ENCODE measurements at regions not wholly inside any gene's neighbourhood (a gene's known extent, or its start where the extent isn't known, plus 50 kb on each side); places are given as distances from the start of the nearest gene placed in this dataset.

GRCh38 chr5:148951612-148952011, 111.2 kb downstream of the SH3TC2 start:
- no peak for DNase-seq

- no peak for DNase-seq
These were observed 110.6 kb downstream of the SH3TC2 start for GRCh38 chr5:148952097-148952867.

GRCh38 chr5:148953711-148954110, 109.2 kb downstream of the SH3TC2 start:
- no peak for DNase-seq
